ENCODE measurements at regions not wholly inside any gene's neighbourhood (a gene's known extent, or its start where the extent isn't known, plus 50 kb on each side); places are given as distances from the start of the nearest gene placed in this dataset.

GRCh38 chr13:70604448-70604847 is 496.2 kb upstream of the KLHL1 start:
- ChIA-PET CTCF (no interaction called here), POLR2A (no interaction called here)
- Histone ChIP-seq H3F3A (replicated peaks; ENCODE audit: insufficient read depth) (no peaks in the 10 kb centered on the region), H3K4me2 (no peak overlapping the region), H3K4me1 (ENCODE audit: control insufficient read depth in 1 of 2, insufficient read depth in 2 of 2, low read depth in 1 of 2, low read length in 1 of 2) (no peaks in the 10 kb centered on the region), H3K27ac (ENCODE audit: low read depth in 2 of 2, low read length in 1 of 2) (no peak overlapping the region), H3K79me2 (ENCODE audit: insufficient read depth) (no peaks in the 10 kb centered on the region), H3K27me3 (ENCODE audit: insufficient read depth) (no peaks in the 10 kb centered on the region), H3K36me3 (replicated peaks in 1 of 2; ENCODE audit: control insufficient read depth in 1 of 2, insufficient read depth in 2 of 2, low read length in 1 of 2) (no peaks in the 10 kb centered on the region), H3K4me3 (ENCODE audit: low read depth in 2 of 2, low read length in 1 of 2) (no peak overlapping the region), H3K9me3 (no peaks in the 10 kb centered on the region), H3K9ac (no peak overlapping the region), H2AFZ (ENCODE audit: low read depth) (no peak overlapping the region), H4K20me1 (ENCODE audit: insufficient read depth) (no peaks in the 10 kb centered on the region), H3K9me2 (no peaks in the 10 kb centered on the region)
- no peak for TF ChIP-seq JUND (IDR thresholded peaks at IDR 0.05)
- no peak for TF ChIP-seq MEF2A (IDR thresholded peaks at IDR 0.05; ENCODE audit: borderline replicate concordance, low read depth)
- TF ChIP-seq CTCF (IDR thresholded peaks at IDR 0.05), result no peak
- TF ChIP-seq FOSL2 (IDR thresholded peaks at IDR 0.05; ENCODE audit: borderline replicate concordance, low read depth), result no peak
- no peak for TF ChIP-seq EP300 (IDR thresholded peaks at IDR 0.05; ENCODE audit: borderline replicate concordance in 1 of 2, low read depth in 1 of 2, low read length in 1 of 2)
- TF ChIP-seq ZBTB33 (IDR thresholded peaks at IDR 0.05; ENCODE audit: borderline replicate concordance, low read depth), result no peak
- no peak for TF ChIP-seq GATA2 (CRISPR knock-in tag; IDR thresholded peaks at IDR 0.05)
- TF ChIP-seq MAX (IDR thresholded peaks at IDR 0.05; ENCODE audit: low read depth), result no peak
- no peak for TF ChIP-seq RXRA (IDR thresholded peaks at IDR 0.05; ENCODE audit: borderline replicate concordance, low read depth)
- TF ChIP-seq RAD21 (IDR thresholded peaks at IDR 0.05; ENCODE audit: low read length), result no peak
- TF ChIP-seq CHD2 (IDR thresholded peaks at IDR 0.05; ENCODE audit: low read length, partially characterized antibody), result no peak
- TF ChIP-seq TAF1 (IDR thresholded peaks at IDR 0.05; ENCODE audit: borderline replicate concordance, low read depth, low read length), result no peak
- TF ChIP-seq NFIC (IDR thresholded peaks at IDR 0.05; ENCODE audit: borderline replicate concordance), result no peak
- no peak for TF ChIP-seq SIN3A (IDR thresholded peaks at IDR 0.05; ENCODE audit: borderline replicate concordance, low read depth, low read length)
- TF ChIP-seq RCOR1 (IDR thresholded peaks at IDR 0.05; ENCODE audit: low read length), result no peak
- TF ChIP-seq TEAD4 (IDR thresholded peaks at IDR 0.05; ENCODE audit: borderline replicate concordance, insufficient read depth), result no peak
- TF ChIP-seq MXI1 (IDR thresholded peaks at IDR 0.05; ENCODE audit: low read depth, low read length), result no peak
- TF ChIP-seq REST (IDR thresholded peaks at IDR 0.05; ENCODE audit: low read depth, low read length), result no peak
- TF ChIP-seq USF1 (IDR thresholded peaks at IDR 0.05; ENCODE audit: borderline replicate concordance, low read depth), result no peak
- WGBS (ENCODE audit: low lambda C conversion rate), result 58% methylated on average over 4 of the region's 4 CpGs
- no peak for DNase-seq
